Ovary (tissue), 3 donors: ENCODE measurements at regions not wholly inside any gene's neighbourhood (a gene's known extent, or its start where the extent isn't known, plus 50 kb on each side); places are given as distances from the start of the nearest gene placed in this dataset.

Experiments used
- CTCF ChIP-seq, 3 donors: fragments of 450-650 bp in 2 of 3; fragments of 200-600 bp in 1 of 3; IDR thresholded peaks; one replicate each; pipeline versions ENCODE4 v1.5.1 to v1.8.0; 2016 to 2022; ENCODE audit warnings: antibody characterized with exemption in 3 of 3, mild to moderate bottlenecking in 1 of 3
- POLR2A ChIP-seq: fragments of 450-650 bp; IDR thresholded peaks from one replicate; pipeline ENCODE4 v1.6.1; 2017; ENCODE audit warnings: antibody characterized with exemption, mild to moderate bottlenecking, moderate library complexity
- donor health status: DM: no; HTN: no; CAD: no.

- no peak for TF ChIP-seq CTCF (IDR thresholded peaks at IDR 0.05)
- TF ChIP-seq POLR2A = no peak
Measured at GRCh38 chr6:19478992-19479391, 358.2 kb upstream of the ID4 start.
